Activated naive CD4-positive, alpha-beta T cell (primary cell): ENCODE measurements at regions not wholly inside any gene's neighbourhood (a gene's known extent, or its start where the extent isn't known, plus 50 kb on each side); places are given as distances from the start of the nearest gene placed in this dataset.

Experiments
- DNase-seq, 4 experiments: peaks; one replicate each; lab custom pipeline; 2025; lab: John Stamatoyannopoulos, UW

DNA sequence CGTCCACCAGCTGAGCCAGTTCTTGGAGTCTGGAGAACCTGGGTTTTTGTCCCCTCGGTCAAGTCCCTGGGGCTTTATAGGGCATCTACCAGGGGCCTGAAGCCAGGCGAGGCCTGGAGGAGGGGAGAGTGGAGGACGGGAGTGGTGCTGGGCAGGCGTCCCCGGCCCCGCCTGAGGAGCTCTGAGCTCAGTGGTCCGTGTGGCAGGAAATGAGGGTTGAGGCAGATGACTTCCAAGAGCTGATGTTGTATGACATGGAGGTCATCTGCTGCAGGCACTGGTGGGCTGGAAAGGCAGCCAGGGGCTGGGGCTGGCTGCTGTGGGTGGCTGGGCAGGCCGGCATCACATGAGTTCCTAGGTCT lies 118.5 kb upstream of the HS6ST1 start:
- no peak for DNase-seq

GRCh38 chr2:128438091-128438490 lies 119.4 kb upstream of the HS6ST1 start:
- DNase-seq, result no peak

GRCh38 chr2:128438586-128438985 lies 119.9 kb upstream of the HS6ST1 start:
- no peak for DNase-seq

GRCh38 chr2:128439031-128439790 lies 120.5 kb upstream of the HS6ST1 start:
- DNase-seq, result no peak

DNA sequence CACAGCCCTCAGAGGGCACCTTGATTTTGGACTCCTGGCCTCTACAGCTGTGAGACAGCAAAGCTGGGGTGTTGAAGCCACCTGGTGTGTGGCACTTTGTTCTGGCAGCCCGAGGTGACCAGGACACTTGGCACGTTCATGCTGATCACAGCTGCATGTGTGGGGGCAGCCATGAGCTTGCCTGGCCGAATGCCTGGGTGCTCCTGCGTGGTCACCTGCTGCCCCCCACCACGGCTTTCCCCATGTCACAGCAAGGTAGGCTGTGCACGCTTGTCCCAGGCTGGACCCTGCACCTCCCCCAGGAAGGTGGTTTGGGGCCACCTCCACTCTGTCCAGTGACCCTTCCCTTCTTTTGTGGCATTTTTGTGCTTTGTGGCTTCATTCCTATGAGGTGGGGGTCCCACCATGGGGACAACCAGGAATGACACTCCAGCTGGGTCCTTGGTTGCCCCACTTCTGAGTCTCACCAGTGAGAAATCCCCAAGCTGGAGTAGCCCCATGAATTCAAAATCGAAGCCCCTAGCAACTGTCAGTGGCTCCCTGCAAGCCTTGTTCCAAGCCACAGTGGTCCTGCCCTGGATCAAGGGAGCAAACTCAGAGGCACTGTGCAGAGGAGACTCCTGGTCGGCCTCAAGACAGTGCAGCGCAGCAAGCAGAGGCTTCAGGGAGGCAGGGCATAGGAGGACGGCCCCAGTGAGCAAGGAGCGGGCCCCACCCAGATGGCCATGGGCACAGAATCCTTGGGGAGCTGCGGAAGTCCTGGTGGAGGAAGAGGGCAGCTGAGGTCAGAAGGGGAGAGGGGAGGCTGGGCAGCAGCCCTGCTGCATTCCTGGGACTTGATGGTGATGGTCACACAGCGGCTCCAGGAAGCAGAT lies 121.4 kb upstream of the HS6ST1 start:
- no peak for DNase-seq

DNA sequence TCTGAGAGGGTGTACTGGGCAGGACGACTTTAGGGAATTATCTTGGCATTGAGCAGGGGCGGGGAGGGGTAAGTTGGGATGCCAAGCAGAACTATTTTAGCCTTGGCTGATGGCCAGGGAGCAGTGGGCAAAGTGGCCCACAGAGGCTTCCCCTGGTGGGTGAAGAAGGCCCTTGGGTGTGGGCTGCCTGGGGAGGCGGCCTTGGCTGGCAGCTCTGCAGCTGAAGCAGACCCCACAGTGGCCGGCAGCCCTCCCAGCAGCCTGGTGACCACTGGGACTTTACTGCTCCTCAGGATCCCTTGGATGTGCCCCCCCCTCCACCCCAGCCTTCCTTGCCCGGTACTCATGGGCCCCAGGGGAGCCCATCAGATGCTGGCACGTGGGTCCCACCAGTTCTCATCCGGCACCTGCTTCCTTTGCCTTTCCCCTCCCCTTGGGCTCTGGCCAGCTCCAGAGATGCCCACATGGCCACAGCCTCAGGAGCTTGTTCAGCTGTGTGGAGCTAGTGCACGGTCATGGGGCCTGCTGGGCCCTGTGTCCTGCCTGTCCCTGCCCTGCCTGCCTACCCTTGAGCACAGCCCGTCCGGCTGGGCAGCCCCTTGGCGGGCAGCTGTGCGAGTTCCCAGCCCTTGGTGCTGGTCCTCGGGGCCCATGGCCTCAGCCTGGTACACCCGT lies 122.1 kb upstream of the HS6ST1 start:
- DNase-seq, result no peak

GRCh38 chr2:128441341-128442052 lies 122.8 kb upstream of the HS6ST1 start:
- no peak for DNase-seq

DNA sequence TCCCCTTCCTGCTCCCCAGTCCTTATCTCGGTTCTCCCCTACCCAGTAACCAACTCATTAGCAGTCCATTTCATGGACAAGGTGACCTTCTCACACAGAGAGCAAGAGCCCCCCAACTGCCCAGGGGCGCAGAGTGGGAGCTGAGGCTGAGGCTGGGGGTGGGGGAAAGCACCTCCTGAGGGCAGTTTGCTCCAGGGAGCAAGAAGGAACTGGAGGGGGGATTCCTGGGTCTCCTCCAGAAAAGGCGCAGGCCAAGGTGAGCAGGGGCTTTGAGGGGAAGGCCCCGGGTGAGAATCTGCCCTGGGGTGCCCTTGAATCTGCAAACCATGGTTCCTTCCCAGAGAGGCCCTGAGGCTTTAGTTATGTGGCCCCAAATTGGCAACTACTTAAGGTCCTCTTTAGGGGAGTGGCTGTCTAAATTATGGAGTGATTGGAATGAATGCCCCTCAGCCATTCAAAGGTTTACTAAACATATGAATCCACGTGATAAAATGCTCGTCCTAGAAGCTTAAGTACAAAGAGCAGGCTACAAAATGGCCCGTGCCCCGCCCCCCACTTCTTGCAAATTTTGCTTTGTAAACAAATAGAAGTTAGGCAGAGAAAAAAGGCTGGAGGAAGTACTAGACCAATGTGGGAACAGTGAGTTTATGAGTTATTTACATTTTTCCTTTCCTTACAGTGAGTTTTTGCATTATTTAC lies 123.5 kb upstream of the HS6ST1 start:
- no peak for DNase-seq

- DNase-seq, result no peak
These were observed 124.2 kb upstream of the HS6ST1 start for GRCh38 chr2:128442891-128443302.

DNA sequence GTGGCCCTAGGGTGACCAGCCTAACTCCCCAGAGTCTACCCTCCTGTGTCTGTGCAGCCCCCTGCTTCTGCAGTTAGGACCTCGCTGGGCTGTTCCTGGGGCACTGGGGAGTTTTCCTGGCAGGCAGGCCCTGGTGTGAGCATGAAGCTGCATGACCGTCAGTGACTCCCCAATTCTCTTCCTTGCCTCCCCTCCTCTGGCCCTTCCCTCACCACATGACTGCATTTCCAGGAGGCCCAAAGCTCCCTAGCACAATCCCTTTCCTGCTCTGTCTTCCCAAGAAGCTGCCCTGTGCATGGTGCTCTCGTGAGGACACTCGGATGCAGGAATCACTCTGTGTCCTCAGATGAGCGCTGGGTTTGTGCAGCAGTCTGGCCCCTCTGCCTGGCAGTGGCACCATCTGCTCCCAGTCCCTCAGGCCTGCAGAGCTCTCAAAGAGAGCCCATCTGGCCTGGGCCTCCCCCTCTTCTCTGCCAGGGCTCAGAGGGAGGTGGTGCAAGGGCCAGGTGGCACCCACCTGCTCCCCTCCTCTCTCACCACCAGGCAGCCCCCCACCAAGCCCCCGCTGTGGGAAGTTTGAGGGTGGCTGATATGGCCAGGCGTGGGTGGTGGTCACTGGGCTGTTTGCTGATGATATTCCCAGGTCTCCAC lies 125.6 kb upstream of the HS6ST1 start:
- DNase-seq, result no peak

DNA sequence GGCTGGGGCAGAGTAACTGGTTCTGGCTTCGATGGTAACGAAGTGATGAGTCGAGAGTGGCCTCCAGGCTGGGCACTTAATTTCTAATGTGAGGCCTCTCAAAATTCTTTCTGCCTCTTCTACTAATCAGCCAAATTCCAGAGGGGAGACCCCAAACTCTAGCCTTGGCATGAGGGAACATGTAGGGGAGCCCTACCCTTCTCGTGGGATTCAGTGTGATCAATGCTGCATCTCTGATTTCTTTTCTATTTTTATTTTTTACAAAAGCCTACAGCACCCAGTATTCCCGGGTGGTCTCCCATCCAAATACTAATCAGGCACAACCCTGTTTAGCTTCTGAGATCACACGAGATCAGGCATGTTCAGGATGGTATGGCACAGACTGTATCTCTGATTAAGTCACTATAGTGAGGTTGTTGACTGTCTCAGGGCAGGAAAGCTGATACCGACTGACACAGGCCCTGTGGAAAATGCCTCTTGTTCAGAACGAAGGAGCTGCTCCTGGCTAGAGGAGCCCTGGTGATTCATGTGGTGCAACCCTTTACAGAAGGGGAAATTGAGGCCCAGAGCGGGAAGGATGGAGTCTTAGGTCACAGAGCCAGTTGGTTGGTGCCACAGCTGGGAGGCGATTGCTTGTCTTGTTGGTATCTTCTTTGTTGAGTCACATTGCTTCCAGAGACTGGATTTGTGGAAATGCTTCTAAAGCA lies 126.3 kb upstream of the HS6ST1 start:
- no peak for DNase-seq

GRCh38 chr2:128445523-128445900 lies 126.8 kb upstream of the HS6ST1 start:
- no peak for DNase-seq

GRCh38 chr2:128446049-128446873 lies 127.6 kb upstream of the HS6ST1 start:
- DNase-seq, result no peak

DNA sequence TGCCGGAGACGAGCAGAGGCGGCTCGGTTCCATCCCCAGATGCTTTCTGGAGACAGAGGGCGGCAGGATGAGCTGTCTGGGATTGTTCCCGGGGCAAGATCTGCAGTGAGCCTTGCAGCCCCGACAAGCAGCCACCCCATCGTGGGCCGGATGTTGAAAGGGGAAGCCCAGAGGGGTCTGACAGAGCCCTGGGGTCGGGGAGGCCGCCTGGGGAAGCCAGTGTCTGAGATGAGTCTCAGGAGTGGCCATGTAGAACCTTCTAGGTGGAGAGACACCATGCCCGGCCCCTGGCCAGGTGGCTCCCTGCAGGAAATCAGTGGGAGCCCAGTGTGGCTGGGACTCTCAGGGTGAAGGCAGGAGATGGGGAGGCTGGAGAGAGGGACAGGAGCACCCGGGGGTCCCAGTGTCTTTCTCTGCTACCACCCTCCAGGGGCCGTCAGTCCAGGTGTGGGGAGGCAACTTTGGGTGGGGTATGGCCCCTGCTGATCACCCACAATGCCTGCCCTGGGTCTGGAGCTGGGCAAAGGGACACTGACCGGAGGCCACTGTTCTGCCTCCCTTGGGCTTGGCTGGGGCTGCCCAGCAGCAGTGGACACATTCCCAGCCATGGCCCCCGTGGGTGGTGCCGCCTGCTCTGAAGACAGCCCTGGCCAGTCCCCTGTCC lies 128.3 kb upstream of the HS6ST1 start:
- no peak for DNase-seq

GRCh38 chr2:128447538-128447995 lies 128.9 kb upstream of the HS6ST1 start:
- DNase-seq, result no peak

GRCh38 chr2:128448331-128449225 lies 129.9 kb upstream of the HS6ST1 start:
- no peak for DNase-seq

GRCh38 chr2:128449226-128450061 lies 130.8 kb upstream of the HS6ST1 start:
- no peak for DNase-seq
